Loucy (cell line): ENCODE measurements at regions not wholly inside any gene's neighbourhood (a gene's known extent, or its start where the extent isn't known, plus 50 kb on each side); places are given as distances from the start of the nearest gene placed in this dataset.

Experiments used
- H2AFZ ChIP-seq: fragments of 200-600 bp; sonication (generic); 2 replicates; pipeline ENCODE4 v1.6.0; 2016; ENCODE audit warnings: antibody characterized with exemption, mild to moderate bottlenecking, low read length, moderate library complexity
- H3F3A ChIP-seq: fragments of 200-600 bp; 2 replicates; pipeline ENCODE4 v1.6.0; 2016; ENCODE audit warnings: antibody characterized with exemption, low read depth, mild to moderate bottlenecking
- H3K27me3 ChIP-seq: fragments of 200-600 bp; sonication (generic); 2 replicates; pipeline ENCODE4 v1.6.1; 2014; ENCODE audit warnings: low read length, mild to moderate bottlenecking; ENCODE audit not compliant: insufficient read depth, poor library complexity, severe bottlenecking
- H3K36me3 ChIP-seq: fragments of 200-600 bp; sonication (generic); 2 replicates; pipeline ENCODE4 v1.6.1; 2016; ENCODE audit warnings: low read length; ENCODE audit not compliant: insufficient read depth
- H3K4me1 ChIP-seq: fragments of 200-600 bp; sonication (generic); 2 replicates; pipeline ENCODE4 v1.5.1; 2014; ENCODE audit warnings: low read length, mild to moderate bottlenecking; ENCODE audit not compliant: insufficient read depth, poor library complexity, severe bottlenecking
- H3K4me2 ChIP-seq: fragments of 200-600 bp; sonication (generic); 2 replicates; pipeline ENCODE4 v1.6.0; 2014; ENCODE audit warnings: antibody characterized with exemption, low read length, low read depth, mild to moderate bottlenecking; ENCODE audit not compliant: poor library complexity, severe bottlenecking
- H3K4me3 ChIP-seq: fragments of 200-600 bp; sonication (generic); 2 replicates; pipeline ENCODE4 v1.5.1; 2014; ENCODE audit warnings: low read length, mild to moderate bottlenecking, mixed read lengths; ENCODE audit not compliant: poor library complexity, severe bottlenecking
- H3K79me2 ChIP-seq: fragments of 200-600 bp; sonication (generic); 2 replicates; pipeline ENCODE4 v1.6.1; 2014; ENCODE audit warnings: low read length; ENCODE audit not compliant: insufficient read depth
- H3K9ac ChIP-seq: fragments of 200-600 bp; sonication (generic); 2 replicates; pipeline ENCODE4 v1.6.0; 2014; ENCODE audit warnings: mild to moderate bottlenecking, low read depth, low read length, moderate library complexity; ENCODE audit not compliant: poor library complexity, severe bottlenecking
- H3K9me2 ChIP-seq: fragments of 200-600 bp; sonication (generic); replicated peaks from 2 replicates; pipeline ENCODE4 v1.6.1; 2016; ENCODE audit warnings: low read depth, low read length, mixed read lengths
- H3K9me3 ChIP-seq: fragments of 200-600 bp; sonication (generic); 2 replicates; pipeline ENCODE4 v1.6.1; 2014; ENCODE audit warnings: mild to moderate bottlenecking, antibody characterized with exemption, low read length, low read depth; ENCODE audit not compliant: insufficient read depth
- H4K20me1 ChIP-seq: fragments of 200-600 bp; sonication (generic); 2 replicates; pipeline ENCODE4 v1.6.0; 2014; ENCODE audit warnings: antibody characterized with exemption, low read length, mild to moderate bottlenecking; ENCODE audit not compliant: insufficient read depth, poor library complexity, severe bottlenecking
- CTCF ChIP-seq: fragments of 200-600 bp; sonication (generic); conservative IDR thresholded peaks from 2 replicates; pipeline ENCODE4 v1.5.1; 2014; ENCODE audit warnings: mild to moderate bottlenecking, antibody characterized with exemption, low read length
- EZH2phosphoT487 ChIP-seq: fragments of 200-600 bp; IDR thresholded peaks from 2 replicates; pipeline ENCODE4 v1.6.1; 2018; ENCODE audit warnings: antibody characterized with exemption, mild to moderate bottlenecking, moderate library complexity, borderline replicate concordance

GRCh38 chr3:112751061-112751460 lies 95.6 kb downstream of the CD200R1L start:
- no peak for TF ChIP-seq EZH2phosphoT487
- no peak for TF ChIP-seq CTCF
- Histone ChIP-seq H3K4me2 (no peak overlapping the region), H3K4me3 (no peak overlapping the region), H3K9ac (no peak overlapping the region), H2AFZ (no peak overlapping the region), H3K9me2 (no peaks in the 10 kb centered on the region), H4K20me1 (no peaks in the 10 kb centered on the region), H3K9me3 (no peaks in the 10 kb centered on the region), H3K4me1 (no peaks in the 10 kb centered on the region), H3F3A (no peaks in the 10 kb centered on the region), H3K36me3 (no peaks in the 10 kb centered on the region), H3K27me3 (no peaks in the 10 kb centered on the region), H3K79me2 (no peaks in the 10 kb centered on the region)

- no peak overlapping the region for H3K4me2 ChIP-seq
- no peaks in the 10 kb centered on the region for H3K4me1 ChIP-seq
Measured at GRCh38 chr3:112747624-112748023, 99.0 kb downstream of the CD200R1L start.

GRCh38 chr3:112746675-112747280 lies 99.9 kb downstream of the CD200R1L start:
- H3K27me3 ChIP-seq = no peaks in the 10 kb centered on the region
- no peak overlapping the region for H3K4me2 ChIP-seq
- H3K79me2 ChIP-seq = no peaks in the 10 kb centered on the region
- no peaks in the 10 kb centered on the region for H3K4me1 ChIP-seq
- no peaks in the 10 kb centered on the region for H3F3A ChIP-seq
- no peaks in the 10 kb centered on the region for H4K20me1 ChIP-seq
- H3K4me3 ChIP-seq = no peak overlapping the region
- no peaks in the 10 kb centered on the region for H3K9me3 ChIP-seq
- no peaks in the 10 kb centered on the region for H3K36me3 ChIP-seq
- no peak overlapping the region for H2AFZ ChIP-seq
- H3K9ac ChIP-seq = no peak overlapping the region
- TF ChIP-seq CTCF = no peak
- no peaks in the 10 kb centered on the region for H3K9me2 ChIP-seq

More at GRCh38 chr3:112747624-112748023, 99.0 kb downstream of the CD200R1L start:
- no peaks in the 10 kb centered on the region for H3K9me2 ChIP-seq
- TF ChIP-seq EZH2phosphoT487 = no peak
- no peak for TF ChIP-seq CTCF
- no peak overlapping the region for H2AFZ ChIP-seq
- no peak overlapping the region for H3K9ac ChIP-seq
- no peak overlapping the region for H3K4me3 ChIP-seq
- H3K9me3 ChIP-seq = no peaks in the 10 kb centered on the region
- no peaks in the 10 kb centered on the region for H3K27me3 ChIP-seq
- no peaks in the 10 kb centered on the region for H3K79me2 ChIP-seq
- no peaks in the 10 kb centered on the region for H3K36me3 ChIP-seq
- no peaks in the 10 kb centered on the region for H3F3A ChIP-seq
- no peaks in the 10 kb centered on the region for H4K20me1 ChIP-seq
